Neural progenitor cell (in vitro differentiated cells): ENCODE measurements at regions not wholly inside any gene's neighbourhood (a gene's known extent, or its start where the extent isn't known, plus 50 kb on each side); places are given as distances from the start of the nearest gene placed in this dataset.

Source experiments
- CTCF ChIP-seq: fragments of 200-600 bp; sonication (generic); IDR thresholded peaks from 2 replicates; pipeline ENCODE4 v1.5.1; 2017; ENCODE audit warnings: antibody characterized with exemption, mild to moderate bottlenecking
- EZH2 ChIP-seq: fragments of 200-600 bp; sonication (generic); IDR thresholded peaks from 2 replicates; pipeline ENCODE4 v1.6.1; 2017; ENCODE audit warnings: antibody characterized with exemption, mild to moderate bottlenecking, moderate library complexity
- EZH2phosphoT487 ChIP-seq: fragments of 200-600 bp; sonication (generic); IDR thresholded peaks from 2 replicates; pipeline ENCODE4 v1.6.1; 2017; ENCODE audit warnings: antibody characterized with exemption

GRCh38 chr4:97239667-97239997 is 903.6 kb downstream of the STPG2 start:
- no peak for TF ChIP-seq CTCF
- no peak for TF ChIP-seq EZH2
- no peak for TF ChIP-seq EZH2phosphoT487
